Activated CD4-positive, alpha-beta T cell treated with anti-CD3 and anti-CD28 coated beads, Interleukin-2, amount 10 ng/mL, durations not matched to agents 7 days and 5 days (primary cell): ENCODE measurements at regions not wholly inside any gene's neighbourhood (a gene's known extent, or its start where the extent isn't known, plus 50 kb on each side); places are given as distances from the start of the nearest gene placed in this dataset.

Experiments used
- CTCF ChIA-PET: fragments of 350-600 bp; sonication (Branson Sonifier 250); formaldehyde crosslinking; loops from one replicate; lab custom pipeline; 2021; ENCODE audit warnings: antibody characterized with exemption; lab: Charles Lee
- POLR2A ChIA-PET: fragments of 350-600 bp; sonication (Branson Sonifier 250); formaldehyde crosslinking; loops from one replicate; lab custom pipeline; 2021; ENCODE audit warnings: antibody characterized with exemption; lab: Charles Lee
- DNase-seq: peaks from one replicate; pipeline ENCODE4 v3.0.0-alpha.2; 2020
- H3K27ac Mint-ChIP-seq: one replicate; pipeline ENCODE4 v1.8.0; 2021; ENCODE audit warnings: mild to moderate bottlenecking, moderate library complexity, mixed read lengths
- H3K27me3 Mint-ChIP-seq: one replicate; pipeline ENCODE4 v1.8.0; 2021; ENCODE audit warnings: mixed read lengths
- H3K36me3 Mint-ChIP-seq: one replicate; pipeline ENCODE4 v1.8.0; 2021; ENCODE audit warnings: low read depth, mixed read lengths
- H3K4me1 Mint-ChIP-seq: one replicate; pipeline ENCODE4 v1.8.0; 2021; ENCODE audit warnings: mixed read lengths
- H3K4me3 Mint-ChIP-seq: one replicate; pipeline ENCODE4 v1.8.0; 2021; ENCODE audit warnings: mild to moderate bottlenecking, moderate library complexity, mixed read lengths
- H3K9me3 Mint-ChIP-seq: one replicate; pipeline ENCODE4 v1.8.0; 2021; ENCODE audit warnings: mixed read lengths

DNA sequence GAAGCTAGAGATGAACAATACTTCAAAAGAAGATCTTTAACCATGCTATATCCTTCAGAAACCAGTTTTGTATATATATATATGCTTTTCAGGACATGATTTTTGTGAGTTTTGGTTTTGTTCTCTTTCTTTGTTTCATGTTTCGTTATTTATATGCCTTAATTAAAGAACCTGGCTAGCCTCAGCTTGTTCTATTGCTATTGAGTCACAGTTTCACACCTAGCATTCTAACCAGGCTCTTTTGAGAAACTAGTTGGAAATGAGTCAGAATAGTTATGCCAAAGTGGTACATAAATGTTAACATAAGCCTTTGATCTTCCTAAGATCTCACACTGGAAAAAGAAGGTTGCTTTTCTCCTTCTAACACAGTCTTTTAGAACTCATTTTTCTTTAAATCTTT is 1925.2 kb downstream of the OLFM4 start:
- Mint-ChIP-seq H3K4me1 (no peaks in the 10 kb centered on the region), H3K36me3 (no peaks in the 10 kb centered on the region), H3K9me3 (peaks cover 4% of the 10 kb centered on the region), H3K4me3 (no peak overlapping the region), H3K27me3 (no peaks in the 10 kb centered on the region), H3K27ac (no peak overlapping the region)
- ChIA-PET CTCF (no interaction called here), POLR2A (no interaction called here)
- no peak for DNase-seq

DNA sequence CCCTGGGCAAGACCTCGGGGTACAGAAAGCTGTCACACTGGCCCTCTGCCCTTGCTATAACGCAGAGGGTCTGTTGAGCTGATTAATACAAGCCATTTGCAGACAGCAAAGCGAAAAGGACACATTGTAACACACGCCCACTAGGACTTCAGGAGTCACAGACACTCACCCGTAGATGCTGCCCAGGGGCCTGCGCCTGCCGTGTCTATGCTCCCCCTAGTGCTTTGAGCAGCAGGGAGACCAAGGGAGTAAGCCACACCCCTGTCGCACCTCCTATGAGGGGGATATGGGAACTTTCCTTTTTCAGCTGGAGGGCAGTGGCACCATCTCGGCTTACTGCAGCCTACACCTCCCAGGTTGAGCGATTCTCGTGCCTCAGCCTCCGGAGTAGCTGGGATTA is 1930.2 kb downstream of the OLFM4 start:
- Mint-ChIP-seq H3K36me3 (no peaks in the 10 kb centered on the region), H3K9me3 (peaks cover 13% of the 10 kb centered on the region), H3K4me3 (no peak overlapping the region), H3K4me1 (no peaks in the 10 kb centered on the region), H3K27me3 (no peaks in the 10 kb centered on the region), H3K27ac (no peak overlapping the region)
- no peak for DNase-seq
- ChIA-PET POLR2A (no interaction called here), CTCF (no interaction called here)

DNA sequence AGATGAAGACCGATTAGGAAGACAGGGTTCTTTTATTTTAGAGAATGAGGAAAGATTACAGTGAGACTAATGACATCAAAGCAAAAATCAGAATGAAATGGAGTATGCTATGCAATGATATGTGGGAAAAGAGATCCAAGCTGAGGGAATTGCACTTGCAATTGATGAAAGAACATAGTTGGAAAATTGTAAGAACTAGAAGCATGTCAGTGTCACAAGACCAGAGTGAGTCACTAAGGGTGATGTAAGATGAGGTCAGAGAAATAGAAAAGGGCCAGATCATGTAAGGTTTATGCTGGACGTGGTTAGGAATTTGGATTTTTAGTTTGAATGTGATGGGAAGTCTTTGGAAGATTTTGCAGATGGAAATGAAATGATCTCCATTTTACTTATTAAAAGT is 1937.3 kb downstream of the OLFM4 start:
- H3K4me1 Mint-ChIP-seq = no peaks in the 10 kb centered on the region
- H3K9me3 Mint-ChIP-seq = peaks cover 8% of the 10 kb centered on the region
- ChIA-PET CTCF (no interaction called here), POLR2A (no interaction called here)
- no peaks in the 10 kb centered on the region for H3K36me3 Mint-ChIP-seq
- H3K27ac Mint-ChIP-seq = no peak overlapping the region
- no peak for DNase-seq
- no peaks in the 10 kb centered on the region for H3K27me3 Mint-ChIP-seq
- H3K4me3 Mint-ChIP-seq = no peak overlapping the region

DNA sequence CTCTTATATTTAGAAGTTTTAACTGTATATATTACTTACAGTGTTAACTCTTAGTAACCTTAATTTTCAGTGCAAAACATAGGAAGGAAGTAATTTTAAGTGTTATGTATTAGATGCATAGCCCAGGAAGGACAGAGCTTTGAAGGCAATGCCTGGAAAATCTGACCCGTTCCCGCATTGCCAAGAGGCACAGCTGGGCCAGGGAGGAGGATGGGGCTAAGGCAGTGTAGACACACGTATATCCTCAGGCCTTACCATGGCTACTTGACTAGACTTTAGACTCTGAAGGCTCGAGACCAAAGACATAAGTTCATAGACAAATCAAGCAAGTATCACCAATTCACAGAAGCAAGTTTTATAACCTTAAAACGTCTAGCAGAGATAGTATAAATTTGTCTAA is 1944.2 kb downstream of the OLFM4 start:
- no peaks in the 10 kb centered on the region for H3K36me3 Mint-ChIP-seq
- ChIA-PET CTCF (no interaction called here), POLR2A (no interaction called here)
- no peak overlapping the region for H3K27ac Mint-ChIP-seq
- peaks cover 6% of the 10 kb centered on the region for H3K9me3 Mint-ChIP-seq
- H3K27me3 Mint-ChIP-seq = no peaks in the 10 kb centered on the region
- H3K4me3 Mint-ChIP-seq = no peak overlapping the region
- H3K4me1 Mint-ChIP-seq = no peaks in the 10 kb centered on the region
- no peak for DNase-seq

DNA sequence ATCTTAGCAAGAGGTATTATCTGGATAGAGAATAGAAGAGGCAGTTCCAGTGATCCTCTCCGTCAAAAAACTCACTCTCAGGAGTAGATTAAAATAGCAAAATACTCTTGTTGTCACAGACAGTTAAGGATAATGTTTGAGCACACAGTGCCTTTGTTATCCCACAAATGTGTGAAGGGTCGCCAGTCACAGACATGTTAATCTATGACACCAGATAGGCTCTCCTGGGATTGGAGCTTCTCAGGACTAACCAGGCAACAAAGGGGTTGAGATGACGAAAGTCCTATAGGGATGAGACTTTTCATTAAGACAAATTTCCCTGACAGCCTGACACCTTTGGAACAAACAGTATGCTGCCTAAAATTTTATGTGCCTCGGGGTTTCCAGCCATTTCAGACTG is 1947.1 kb downstream of the OLFM4 start:
- H3K27me3 Mint-ChIP-seq = no peaks in the 10 kb centered on the region
- H3K4me1 Mint-ChIP-seq = peaks cover 3% of the 10 kb centered on the region
- peaks cover 6% of the 10 kb centered on the region for H3K9me3 Mint-ChIP-seq
- ChIA-PET CTCF (no interaction called here), POLR2A (no interaction called here)
- H3K36me3 Mint-ChIP-seq = no peaks in the 10 kb centered on the region
- H3K27ac Mint-ChIP-seq = no peak overlapping the region
- DNase-seq = no peak
- no peak overlapping the region for H3K4me3 Mint-ChIP-seq

DNA sequence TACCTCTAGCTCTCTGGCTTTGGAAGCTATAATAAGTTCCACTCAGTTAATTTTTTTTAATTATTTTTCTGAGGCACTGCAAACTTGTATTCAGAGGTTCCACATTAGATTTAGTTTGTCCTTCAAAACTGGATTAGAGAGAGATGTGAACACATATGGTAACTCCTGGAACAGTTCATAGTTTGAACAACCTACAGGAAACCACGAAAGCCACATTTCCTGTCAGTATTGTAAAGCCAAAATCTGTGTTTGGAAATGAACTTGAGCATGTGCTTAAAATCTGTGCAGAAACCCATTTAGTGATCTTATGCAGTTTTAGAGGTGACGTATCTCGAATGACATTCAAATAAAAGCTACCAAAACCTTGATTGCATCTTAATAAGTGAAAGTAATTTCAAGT is 1952.0 kb downstream of the OLFM4 start:
- Mint-ChIP-seq H3K27ac (no peak overlapping the region), H3K9me3 (peaks cover 2% of the 10 kb centered on the region), H3K4me3 (no peak overlapping the region), H3K27me3 (no peaks in the 10 kb centered on the region), H3K4me1 (peaks cover 4% of the 10 kb centered on the region), H3K36me3 (no peaks in the 10 kb centered on the region)
- ChIA-PET POLR2A (no interaction called here), CTCF (interaction anchor here (1.2 kb wide), 1 partner anchor 11 kb away, joined by 3 read pairs; no protein-coding TSS in a partner anchor)
- no peak for DNase-seq

GRCh38 chr13:54989418-54989817 is 1960.8 kb downstream of the OLFM4 start:
- Mint-ChIP-seq H3K4me3 (no peak overlapping the region), H3K4me1 (no peaks in the 10 kb centered on the region), H3K27ac (no peak overlapping the region), H3K9me3 (peaks cover 5% of the 10 kb centered on the region), H3K36me3 (no peaks in the 10 kb centered on the region), H3K27me3 (no peaks in the 10 kb centered on the region)
- ChIA-PET POLR2A (no interaction called here), CTCF (no interaction called here)
- no peak for DNase-seq

DNA sequence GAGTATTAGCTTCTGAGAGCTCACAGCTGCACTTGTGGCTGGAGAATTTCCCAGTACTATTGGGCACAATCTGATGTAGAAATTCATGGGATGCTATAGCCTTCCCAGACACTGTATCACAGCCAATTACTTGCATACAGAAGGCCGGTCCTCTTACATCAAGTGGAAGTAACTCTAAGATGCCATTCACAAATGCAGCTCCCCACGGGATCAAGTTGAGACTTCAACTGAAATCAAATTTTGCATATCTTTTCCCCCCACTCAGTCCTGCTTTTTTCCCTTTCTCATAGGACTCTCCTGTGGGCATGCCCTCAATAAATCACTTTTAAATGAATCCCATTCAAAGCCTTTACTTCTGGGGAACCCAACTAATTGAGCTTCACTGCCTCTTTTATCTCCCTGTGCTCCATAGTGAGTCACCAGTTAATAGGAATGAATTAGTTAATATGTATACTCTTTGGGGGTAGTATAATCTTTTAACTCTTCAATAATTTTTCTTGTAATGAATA is 1970.8 kb downstream of the OLFM4 start:
- Mint-ChIP-seq H3K4me1 (no peaks in the 10 kb centered on the region), H3K9me3 (peaks cover 12% of the 10 kb centered on the region), H3K4me3 (no peak overlapping the region), H3K36me3 (no peaks in the 10 kb centered on the region), H3K27me3 (no peaks in the 10 kb centered on the region), H3K27ac (no peak overlapping the region)
- DNase-seq = no peak
- POLR2A ChIA-PET = interaction anchor here (0.5 kb wide), 1 partner anchor 127 kb away, joined by 3 read pairs; no protein-coding TSS in a partner anchor
- CTCF ChIA-PET = no interaction called here

GRCh38 chr13:55000043-55000442 is 1971.4 kb downstream of the OLFM4 start:
- ChIA-PET POLR2A (interaction anchor here (0.5 kb wide), 1 partner anchor 126 kb away, joined by 3 read pairs; no protein-coding TSS in a partner anchor), CTCF (no interaction called here)
- H3K27ac Mint-ChIP-seq = no peak overlapping the region
- peaks cover 12% of the 10 kb centered on the region for H3K9me3 Mint-ChIP-seq
- H3K27me3 Mint-ChIP-seq = no peaks in the 10 kb centered on the region
- H3K4me3 Mint-ChIP-seq = no peak overlapping the region
- H3K4me1 Mint-ChIP-seq = no peaks in the 10 kb centered on the region
- DNase-seq = no peak
- no peaks in the 10 kb centered on the region for H3K36me3 Mint-ChIP-seq

- CTCF ChIA-PET = no interaction called here
- DNase-seq = no peak
- Mint-ChIP-seq H3K4me3 (no peak overlapping the region), H3K36me3 (no peaks in the 10 kb centered on the region), H3K9me3 (peaks cover 12% of the 10 kb centered on the region), H3K4me1 (no peaks in the 10 kb centered on the region), H3K27me3 (no peaks in the 10 kb centered on the region), H3K27ac (no peak overlapping the region)
- POLR2A ChIA-PET = interaction anchor here (0.6 kb wide), 1 partner anchor 639 kb away, joined by 5 read pairs; no protein-coding TSS in a partner anchor
These were observed 1972.2 kb downstream of the OLFM4 start for GRCh38 chr13:55000844-55001243.

- ChIA-PET CTCF (no interaction called here), POLR2A (no interaction called here)
- H3K4me3 Mint-ChIP-seq = no peak overlapping the region
- no peak overlapping the region for H3K27ac Mint-ChIP-seq
- no peaks in the 10 kb centered on the region for H3K4me1 Mint-ChIP-seq
- H3K9me3 Mint-ChIP-seq = peaks cover 7% of the 10 kb centered on the region
- no peaks in the 10 kb centered on the region for H3K36me3 Mint-ChIP-seq
- no peak for DNase-seq
- no peaks in the 10 kb centered on the region for H3K27me3 Mint-ChIP-seq
These were observed 1973.3 kb downstream of the OLFM4 start for GRCh38 chr13:55001881-55002280.

- H3K9me3 Mint-ChIP-seq = peaks cover 4% of the 10 kb centered on the region
- DNase-seq = no peak
- no peak overlapping the region for H3K27ac Mint-ChIP-seq
- H3K27me3 Mint-ChIP-seq = no peaks in the 10 kb centered on the region
- ChIA-PET CTCF (no interaction called here), POLR2A (no interaction called here)
- no peaks in the 10 kb centered on the region for H3K36me3 Mint-ChIP-seq
- no peaks in the 10 kb centered on the region for H3K4me1 Mint-ChIP-seq
- no peak overlapping the region for H3K4me3 Mint-ChIP-seq
These were observed 1979.1 kb downstream of the OLFM4 start for GRCh38 chr13:55007681-55008080.

- H3K27me3 Mint-ChIP-seq = no peaks in the 10 kb centered on the region
- H3K4me3 Mint-ChIP-seq = no peak overlapping the region
- ChIA-PET CTCF (no interaction called here), POLR2A (no interaction called here)
- no peak for DNase-seq
- H3K36me3 Mint-ChIP-seq = no peaks in the 10 kb centered on the region
- no peaks in the 10 kb centered on the region for H3K9me3 Mint-ChIP-seq
- H3K27ac Mint-ChIP-seq = no peak overlapping the region
- no peaks in the 10 kb centered on the region for H3K4me1 Mint-ChIP-seq
These were observed 1984.4 kb downstream of the OLFM4 start for GRCh38 chr13:55013051-55013450.

DNA sequence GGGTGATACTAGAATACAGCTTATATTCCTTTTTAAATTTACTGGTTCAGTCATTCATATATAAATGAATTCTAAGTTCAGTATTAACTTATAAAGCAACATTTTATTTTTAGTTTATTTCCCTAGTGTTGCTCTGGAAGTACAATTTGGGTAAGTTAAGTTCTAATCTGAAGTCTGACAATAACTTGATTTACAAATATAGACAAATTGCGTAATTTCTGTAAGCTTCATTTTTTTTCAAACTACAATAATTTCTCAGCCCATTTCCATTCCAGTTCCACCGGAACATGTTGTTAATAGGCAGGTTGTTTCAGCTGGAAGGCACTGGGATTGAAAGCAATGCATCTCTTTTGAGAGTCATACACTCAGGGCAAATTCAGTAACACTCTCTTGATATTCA is 2000.7 kb downstream of the OLFM4 start:
- no peaks in the 10 kb centered on the region for H3K36me3 Mint-ChIP-seq
- no peak for DNase-seq
- H3K27me3 Mint-ChIP-seq = no peaks in the 10 kb centered on the region
- H3K27ac Mint-ChIP-seq = no peak overlapping the region
- CTCF ChIA-PET = no interaction called here
- POLR2A ChIA-PET = no interaction called here
- no peak overlapping the region for H3K4me3 Mint-ChIP-seq
- no peaks in the 10 kb centered on the region for H3K4me1 Mint-ChIP-seq
- peaks cover 17% of the 10 kb centered on the region for H3K9me3 Mint-ChIP-seq
